HG03457 (cell line): ENCODE measurements at regions not wholly inside any gene's neighbourhood (a gene's known extent, or its start where the extent isn't known, plus 50 kb on each side); places are given as distances from the start of the nearest gene placed in this dataset.
"Not testable (repeated sequence)": the region's sequence is repeated elsewhere in the genome, so short reads cannot be mapped to it uniquely, and the experiment has no call there.

ENCODE experiments used
- ATAC-seq: cut with Tn5 transposase; IDR thresholded peaks from one replicate; pipeline ENCODE4 v1.9.1; 2021; ENCODE audit warnings: moderate number of reproducible peaks; ENCODE audit not compliant: unreplicated experiment

- no peak for ATAC-seq
These were observed 52.3 kb upstream of the FAT4 start for GRCh38 chr4:125262502-125262901.

- ATAC-seq, result no peak
These were observed 52.7 kb upstream of the FAT4 start for GRCh38 chr4:125262079-125262478.

GRCh38 chr4:125254106-125254505, 60.6 kb upstream of the FAT4 start:
- ATAC-seq, result no peak

GRCh38 chr4:125244848-125245450, 69.8 kb upstream of the FAT4 start:
- ATAC-seq, result no peak

- no peak for ATAC-seq
These were observed 70.9 kb upstream of the FAT4 start for GRCh38 chr4:125243789-125244397.

- no peak for ATAC-seq
These were observed 78.8 kb upstream of the FAT4 start for GRCh38 chr4:125235971-125236370.

- ATAC-seq, result no peak
These were observed 83.1 kb upstream of the FAT4 start for GRCh38 chr4:125231661-125232060.

GRCh38 chr4:125229596-125230058, 85.1 kb upstream of the FAT4 start:
- ATAC-seq, result no peak

- no peak for ATAC-seq
These were observed 88.9 kb upstream of the FAT4 start for GRCh38 chr4:125225806-125226205.

- no peak for ATAC-seq
These were observed 114.2 kb upstream of the FAT4 start for GRCh38 chr4:125200556-125200955.

GRCh38 chr4:125198916-125199315, 115.8 kb upstream of the FAT4 start:
- ATAC-seq, result no peak

- not testable (repeated sequence) for ATAC-seq
These were observed 122.8 kb upstream of the FAT4 start for GRCh38 chr4:125191874-125192459.

GRCh38 chr4:125191232-125191631, 123.5 kb upstream of the FAT4 start:
- no peak for ATAC-seq

GRCh38 chr4:125187226-125188176, 127.3 kb upstream of the FAT4 start:
- no peak for ATAC-seq

GRCh38 chr4:125184116-125184515, 130.6 kb upstream of the FAT4 start:
- ATAC-seq, result no peak

- ATAC-seq, result no peak
These were observed 133.0 kb upstream of the FAT4 start for GRCh38 chr4:125181804-125182203.

- ATAC-seq, result no peak
These were observed 135.0 kb upstream of the FAT4 start for GRCh38 chr4:125179727-125180126.

- no peak for ATAC-seq
These were observed 145.6 kb upstream of the FAT4 start for GRCh38 chr4:125169192-125169591.

- ATAC-seq, result no peak
These were observed 146.2 kb upstream of the FAT4 start for GRCh38 chr4:125168531-125168930.

- not testable (repeated sequence) for ATAC-seq
These were observed 148.7 kb upstream of the FAT4 start for GRCh38 chr4:125166012-125166411.

- no peak for ATAC-seq
These were observed 155.8 kb upstream of the FAT4 start for GRCh38 chr4:125159001-125159400.
